ENCODE measurements at regions not wholly inside any gene's neighbourhood (a gene's known extent, or its start where the extent isn't known, plus 50 kb on each side); places are given as distances from the start of the nearest gene placed in this dataset.
"Not testable (repeated sequence)": the region's sequence is repeated elsewhere in the genome, so short reads cannot be mapped to it uniquely, and the experiment has no call there.

GRCh38 chr4:114252499-114252898 lies 273.1 kb upstream of the ARSJ start:
- no peak for FAIRE-seq

- no peak for FAIRE-seq
These were observed 278.1 kb upstream of the ARSJ start for GRCh38 chr4:114257501-114257900.

DNA sequence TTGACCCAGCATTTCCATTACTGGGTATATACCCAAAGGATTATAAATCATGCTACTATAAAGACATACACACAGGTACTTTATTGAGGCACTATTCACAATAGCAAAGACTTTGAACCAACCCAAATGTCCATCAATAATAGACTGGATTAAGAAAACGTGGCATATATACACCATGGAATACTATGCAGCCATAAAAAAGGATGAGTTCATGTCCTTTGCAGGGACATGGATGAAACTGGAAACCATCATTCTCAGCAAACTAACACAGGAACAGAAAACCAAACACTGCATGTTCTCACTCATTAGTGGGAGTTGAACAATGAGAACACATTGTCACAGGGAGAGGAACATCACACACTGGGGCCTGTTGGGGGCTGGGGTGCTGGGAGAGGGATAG lies 283.0 kb upstream of the ARSJ start:
- FAIRE-seq = not testable (repeated sequence)

DNA sequence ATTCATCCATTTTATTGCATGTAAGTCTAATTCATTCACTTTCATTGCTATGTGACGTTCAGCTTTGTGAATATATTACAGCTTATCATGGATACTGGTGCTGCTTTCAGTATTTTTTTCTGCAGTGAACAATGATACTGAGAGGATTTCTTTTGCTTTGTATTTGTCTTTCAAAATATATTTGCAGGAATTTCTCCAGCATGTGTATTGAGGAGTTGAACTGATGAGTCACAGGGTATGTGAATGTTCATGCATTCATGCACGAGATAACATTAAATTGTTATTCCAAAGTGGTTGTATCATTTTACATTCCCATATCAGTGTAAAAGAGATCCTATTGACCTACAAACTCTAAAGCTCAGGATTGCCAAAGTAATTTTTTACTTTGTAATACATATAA lies 283.8 kb upstream of the ARSJ start:
- FAIRE-seq = no peak

DNA sequence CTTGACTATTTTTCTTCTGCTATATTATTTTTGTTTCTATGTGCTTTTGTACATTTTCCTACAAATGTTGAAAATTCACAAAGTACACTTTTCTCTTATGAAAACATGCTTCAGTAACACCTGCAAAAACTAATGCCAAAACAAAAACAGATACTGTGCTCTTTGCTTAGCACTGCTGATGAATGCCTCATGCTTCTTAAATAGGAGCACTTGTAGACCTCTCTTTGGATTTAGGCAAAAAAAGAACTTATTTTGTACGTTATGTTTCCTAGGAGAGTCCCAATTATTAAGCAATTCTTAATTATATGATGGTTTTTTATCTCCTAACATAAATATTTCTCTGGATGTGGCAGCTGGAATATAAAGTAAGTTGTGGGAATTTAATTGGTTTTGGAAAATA lies 285.0 kb upstream of the ARSJ start:
- FAIRE-seq = no peak

GRCh38 chr4:114264877-114265291 lies 285.4 kb upstream of the ARSJ start:
- no peak for FAIRE-seq

DNA sequence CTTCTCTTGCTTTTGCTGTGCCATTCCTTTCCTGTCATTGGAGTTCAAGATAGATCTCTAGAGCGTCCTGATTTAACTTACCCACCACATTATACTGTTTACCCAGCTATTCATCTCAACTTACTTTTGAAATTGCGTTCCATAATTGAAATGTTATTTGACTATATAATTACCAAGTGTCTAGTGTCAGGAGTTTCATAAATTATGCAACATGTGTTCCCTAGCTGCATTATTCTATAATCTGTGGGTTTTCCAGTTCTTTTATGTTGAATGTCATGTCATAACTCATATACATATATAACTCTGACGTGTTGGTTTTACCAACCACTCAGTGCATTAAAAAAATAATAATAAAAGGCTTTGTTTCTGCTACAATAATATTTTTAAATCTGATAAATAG lies 285.9 kb upstream of the ARSJ start:
- no peak for FAIRE-seq

- no peak for FAIRE-seq
These were observed 288.5 kb upstream of the ARSJ start for GRCh38 chr4:114267976-114268375.

DNA sequence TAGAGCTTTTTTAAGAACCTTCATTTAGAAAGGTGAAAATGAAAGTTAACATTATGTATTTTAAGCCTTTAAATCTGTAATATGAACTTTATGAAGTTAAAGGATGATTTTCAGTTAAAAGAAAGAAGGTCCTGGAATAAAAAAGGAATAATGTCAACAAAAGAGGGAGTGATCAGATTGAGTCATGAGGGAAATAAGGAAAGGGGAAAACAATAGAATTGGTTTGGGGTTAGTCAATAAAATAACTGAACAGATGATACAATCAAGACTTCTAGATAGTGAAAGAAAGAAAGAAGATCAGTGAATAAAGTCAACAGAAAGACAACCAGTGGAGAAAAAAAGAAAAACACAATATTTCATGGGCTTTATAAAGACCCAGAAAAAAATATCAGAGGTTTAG lies 291.6 kb upstream of the ARSJ start:
- FAIRE-seq = no peak

DNA sequence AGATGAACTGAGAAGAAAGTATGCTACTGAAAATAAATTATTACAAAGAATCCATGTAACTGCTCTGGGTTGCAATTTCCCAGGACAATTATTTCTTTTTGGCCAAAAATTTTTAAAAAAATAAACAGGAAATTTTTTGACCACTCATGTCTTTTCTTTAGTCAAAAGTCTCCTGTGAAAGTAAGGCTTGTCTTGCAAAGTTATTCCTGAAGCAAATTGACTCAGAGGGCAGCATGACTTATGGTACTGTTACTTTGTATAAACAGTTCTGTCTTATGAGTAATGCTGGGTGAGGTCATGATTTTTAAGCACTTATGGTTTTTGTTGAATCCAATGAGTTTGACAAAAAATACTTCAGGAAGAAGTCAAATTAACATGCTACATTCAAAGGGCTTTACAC lies 292.8 kb upstream of the ARSJ start:
- peak; percentile 27 for FAIRE-seq

- FAIRE-seq = no peak
These were observed 293.8 kb upstream of the ARSJ start for GRCh38 chr4:114273238-114273637.

DNA sequence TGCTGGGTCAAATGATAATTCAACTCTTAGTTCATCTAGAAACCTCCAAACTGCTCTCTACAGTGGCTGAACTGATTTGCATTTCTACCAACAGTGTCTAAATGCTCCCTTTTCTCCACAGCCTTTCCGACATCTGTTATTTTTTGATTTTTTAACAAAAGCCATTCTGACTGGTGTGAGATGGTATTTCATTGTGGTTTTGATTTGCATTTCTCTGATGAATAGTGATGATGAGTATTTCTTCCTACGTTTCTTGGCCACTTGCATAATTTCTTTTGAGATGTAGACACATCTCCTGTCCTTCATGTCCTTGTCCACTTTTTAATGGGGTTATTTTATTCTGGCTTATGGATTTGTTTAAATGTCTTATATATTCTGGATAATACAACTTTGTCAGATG lies 298.2 kb upstream of the ARSJ start:
- no peak for FAIRE-seq

DNA sequence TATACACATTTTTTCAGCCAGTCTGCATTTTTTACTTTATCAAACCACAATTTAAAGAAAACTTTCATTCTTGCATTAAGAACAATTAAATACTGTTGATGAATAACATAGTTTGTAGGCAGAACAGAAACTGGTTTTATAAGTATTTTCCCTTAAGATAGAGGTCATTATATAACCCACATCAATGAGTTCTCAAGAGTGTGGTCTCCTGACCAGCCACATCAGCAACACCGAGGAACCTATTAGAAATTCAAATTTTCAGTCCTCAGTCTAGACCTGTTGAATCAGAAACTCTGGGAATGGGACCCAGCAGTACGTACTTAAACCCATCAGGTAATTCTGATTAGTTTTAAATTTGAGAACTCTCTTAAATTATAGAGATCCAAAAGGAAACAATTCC lies 299.6 kb upstream of the ARSJ start:
- FAIRE-seq = no peak

GRCh38 chr4:114279711-114280110 lies 300.3 kb upstream of the ARSJ start:
- FAIRE-seq = no peak

GRCh38 chr4:114280645-114281044 lies 301.2 kb upstream of the ARSJ start:
- no peak for FAIRE-seq

GRCh38 chr4:114281164-114281960 lies 301.9 kb upstream of the ARSJ start:
- no peak for FAIRE-seq

DNA sequence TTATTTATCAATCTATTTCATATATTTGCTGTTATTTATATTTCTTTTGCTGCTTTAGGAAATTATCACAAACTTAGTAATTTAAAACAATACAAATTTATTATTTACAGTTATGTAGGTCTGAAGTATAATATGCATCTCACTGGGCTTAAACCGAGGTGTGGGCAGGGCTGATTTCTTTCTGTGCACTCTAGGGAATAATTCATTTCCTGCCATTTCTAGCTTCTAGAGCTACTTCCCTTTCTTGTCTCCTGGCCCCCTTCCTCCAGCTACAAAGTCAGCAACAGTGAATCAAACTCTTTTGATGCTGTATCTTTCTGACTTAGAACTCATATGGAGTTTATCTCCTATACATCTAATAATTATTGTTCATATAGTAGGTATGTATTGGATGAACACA lies 303.5 kb upstream of the ARSJ start:
- FAIRE-seq = no peak

GRCh38 chr4:114284629-114285028 lies 305.2 kb upstream of the ARSJ start:
- FAIRE-seq = no peak

DNA sequence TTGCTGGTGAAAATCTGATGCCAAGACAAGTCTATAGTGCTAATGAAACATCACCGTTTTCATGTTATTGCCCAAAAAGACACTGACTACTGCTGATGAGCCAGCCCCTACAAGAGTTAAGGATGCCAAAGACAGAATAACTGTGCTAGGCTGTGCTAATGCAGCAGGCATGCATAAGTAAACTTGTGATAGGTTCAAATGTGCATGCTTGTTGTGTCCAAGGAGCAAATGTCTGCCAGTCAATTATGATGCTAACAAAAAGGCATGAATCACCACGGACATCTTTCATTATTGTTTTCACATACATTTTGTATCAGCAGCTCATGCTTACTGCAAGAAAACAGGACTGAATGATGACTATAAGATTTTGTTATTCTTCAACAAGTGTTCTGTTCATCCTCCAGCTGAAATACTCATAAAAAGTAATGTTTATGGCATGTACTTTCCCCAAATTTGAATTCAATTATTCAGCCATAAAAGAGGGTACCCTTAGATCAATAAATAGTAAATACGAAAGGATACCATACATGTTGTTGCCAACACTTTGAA lies 306.9 kb upstream of the ARSJ start:
- FAIRE-seq = no peak

- no peak for FAIRE-seq
These were observed 307.7 kb upstream of the ARSJ start for GRCh38 chr4:114287079-114287696.

DNA sequence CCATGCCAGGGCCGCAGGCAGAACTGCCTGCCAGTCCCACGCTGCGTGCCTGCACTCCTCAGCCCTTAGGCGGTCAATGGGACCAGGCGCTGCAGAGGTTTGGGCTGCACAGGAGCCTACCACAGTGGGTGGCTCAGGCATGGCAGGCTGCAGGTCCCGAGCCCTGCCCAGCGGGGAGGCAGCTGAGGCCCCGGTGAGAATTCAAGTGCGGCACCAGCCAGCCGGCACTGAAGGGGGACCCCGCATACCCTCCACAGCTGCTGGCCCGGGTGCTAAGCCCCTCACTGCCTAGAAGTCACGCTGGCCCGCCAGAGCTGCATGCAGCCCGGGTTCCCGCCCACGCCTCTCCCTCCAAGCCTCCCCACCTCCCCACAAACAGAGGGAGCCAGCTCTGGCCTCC lies 302.5 kb upstream of the UGT8 start:
- no peak for FAIRE-seq

GRCh38 chr4:114302472-114302871 lies 296.1 kb upstream of the UGT8 start:
- no peak for FAIRE-seq

DNA sequence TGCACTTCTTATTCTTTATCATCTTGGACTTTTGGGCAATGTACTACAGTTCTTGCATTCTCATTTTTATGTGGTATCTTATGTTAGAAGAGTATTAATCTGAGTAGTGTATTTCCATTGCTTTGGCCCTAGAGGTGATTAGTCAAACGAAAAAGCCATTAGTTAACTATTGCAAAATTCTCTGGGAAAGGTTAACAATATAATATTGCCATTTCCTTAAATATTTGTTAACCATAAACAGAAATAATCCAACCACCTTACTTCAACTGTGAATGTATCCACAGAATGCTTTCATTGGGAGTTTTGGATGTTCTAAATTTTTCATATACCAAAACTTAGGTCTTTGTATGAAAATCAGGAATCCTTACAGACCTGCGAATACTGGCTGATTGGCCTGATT lies 294.6 kb upstream of the UGT8 start:
- FAIRE-seq = no peak

- no peak for FAIRE-seq
These were observed 294.0 kb upstream of the UGT8 start for GRCh38 chr4:114304567-114304966.

- no peak for FAIRE-seq
These were observed 291.7 kb upstream of the UGT8 start for GRCh38 chr4:114306946-114307345.
